ENCODE measurements at regions not wholly inside any gene's neighbourhood (a gene's known extent, or its start where the extent isn't known, plus 50 kb on each side); places are given as distances from the start of the nearest gene placed in this dataset.
A peak's percentile ranks its signal among the peaks of the same experiment; 100 is the strongest.
"Not testable (repeated sequence)": the region's sequence is repeated elsewhere in the genome, so short reads cannot be mapped to it uniquely, and the experiment has no call there.

DNA sequence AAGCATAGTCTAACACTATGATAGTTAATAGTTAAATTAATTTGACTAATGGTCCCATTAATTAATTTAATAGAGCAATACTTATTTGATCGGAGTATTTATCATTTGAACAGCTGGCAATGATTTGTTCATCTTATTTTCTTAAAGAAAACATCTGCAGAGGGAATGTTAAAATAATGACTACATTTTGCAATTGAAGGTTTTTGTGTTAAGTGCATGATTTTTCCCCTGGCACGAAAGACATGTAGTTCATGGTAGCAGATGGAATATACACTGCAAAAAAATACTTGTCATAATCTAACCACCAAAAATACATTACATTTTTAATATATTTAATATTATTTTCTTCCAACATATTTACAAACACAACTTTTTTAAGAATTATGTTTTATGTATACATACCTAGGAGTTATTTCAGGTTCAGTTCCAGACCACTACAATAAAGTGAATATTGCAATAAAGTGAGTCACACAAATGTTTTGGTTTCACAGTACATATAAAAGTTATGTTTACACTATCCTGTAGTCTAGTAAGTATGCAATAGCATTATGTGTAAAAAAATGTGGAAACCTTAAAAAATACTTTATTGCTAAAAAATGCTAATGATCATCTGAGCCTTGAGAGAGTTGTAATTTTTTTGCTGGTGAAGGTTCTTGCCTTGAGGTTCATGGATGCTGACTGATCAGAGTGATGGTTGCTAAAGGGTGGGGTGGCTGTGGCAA lies 292.6 kb upstream of the DAB2 start:
- no peak for DNase-seq

DNA sequence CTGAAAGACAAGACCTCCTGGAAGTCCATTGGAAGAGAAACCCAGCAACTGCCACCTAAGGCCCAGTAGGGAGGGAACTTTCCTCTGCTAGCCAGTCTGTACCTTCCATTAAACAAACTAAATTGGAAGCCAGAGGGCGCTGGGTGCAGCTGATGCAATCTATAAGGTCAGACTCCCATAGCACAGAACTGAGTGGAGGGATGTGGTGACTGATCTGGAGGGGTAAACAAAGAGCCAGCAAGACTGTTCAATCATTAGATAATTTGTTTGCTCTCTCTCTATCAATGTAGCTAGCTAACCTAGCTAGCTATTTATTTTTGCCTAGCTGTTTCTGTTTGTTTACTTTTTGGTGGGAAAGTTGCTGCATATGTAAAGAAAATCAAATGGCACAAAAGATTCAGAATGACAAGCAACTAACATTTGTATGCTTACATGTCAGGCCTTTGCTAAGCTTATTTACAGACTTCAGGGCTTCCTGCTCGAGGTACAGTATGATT lies 291.8 kb upstream of the DAB2 start:
- DNase-seq, result peak; percentile 19

DNA sequence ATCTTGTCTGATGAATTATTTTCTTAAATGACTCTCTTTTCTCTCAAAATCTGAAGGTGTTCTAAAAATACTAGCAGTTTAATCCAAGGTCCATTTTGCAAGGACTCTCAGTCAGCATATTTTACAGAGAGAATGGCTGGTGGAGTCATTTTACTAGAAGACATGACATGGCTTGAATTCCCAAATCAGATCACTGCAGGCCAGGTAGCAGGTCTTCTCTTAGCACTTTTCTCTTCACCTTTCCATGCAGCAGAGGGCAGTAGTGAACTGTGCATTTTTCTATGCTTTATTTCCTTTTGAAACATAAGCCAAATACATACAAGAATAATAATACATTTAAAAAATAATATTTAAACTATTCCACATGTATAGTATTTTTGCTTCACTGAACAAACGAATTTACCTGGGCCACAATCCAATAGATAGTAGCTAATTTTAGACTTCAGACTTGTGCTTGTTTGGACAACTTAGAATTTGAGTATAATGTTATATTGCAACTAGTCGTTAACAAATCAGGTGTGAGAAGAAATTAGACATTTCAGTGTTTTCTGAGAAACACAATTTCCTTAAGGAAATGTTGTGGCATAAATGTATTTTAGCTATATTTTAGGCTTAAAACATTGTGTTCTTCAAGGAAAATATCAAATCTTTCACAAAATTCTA lies 289.4 kb upstream of the DAB2 start:
- peak; percentile 25 for DNase-seq

DNA sequence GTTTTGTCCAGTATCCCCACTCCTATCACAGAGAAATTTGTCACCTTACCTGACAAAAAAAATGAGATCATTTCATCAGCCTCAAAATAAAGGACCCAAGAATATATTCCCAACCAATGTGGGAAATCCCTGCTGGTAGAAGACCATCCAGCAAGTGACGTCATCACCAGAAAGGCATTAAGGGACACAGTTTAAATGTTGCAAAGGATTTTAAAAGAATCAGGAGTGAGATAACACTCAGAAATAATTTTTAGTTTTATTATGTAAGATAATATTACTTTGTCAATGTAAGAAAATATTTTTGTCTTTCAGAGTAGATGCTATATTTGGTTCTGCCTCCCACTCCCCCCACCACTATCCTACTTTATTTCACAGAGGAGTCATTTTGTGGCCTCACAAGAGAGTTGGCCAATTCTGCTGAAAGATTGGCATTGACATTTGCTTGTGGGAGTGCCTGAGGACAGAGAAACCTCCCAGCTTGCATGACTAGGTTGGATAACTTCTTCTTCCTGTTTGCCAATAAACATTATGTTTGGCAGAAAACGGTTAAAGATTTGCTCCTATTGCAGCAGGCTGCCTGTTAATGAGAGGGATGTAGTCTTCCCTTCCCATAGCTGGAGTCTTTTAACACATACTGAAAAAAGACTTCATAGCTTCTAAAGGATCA lies 288.6 kb upstream of the DAB2 start:
- no peak for DNase-seq

DNA sequence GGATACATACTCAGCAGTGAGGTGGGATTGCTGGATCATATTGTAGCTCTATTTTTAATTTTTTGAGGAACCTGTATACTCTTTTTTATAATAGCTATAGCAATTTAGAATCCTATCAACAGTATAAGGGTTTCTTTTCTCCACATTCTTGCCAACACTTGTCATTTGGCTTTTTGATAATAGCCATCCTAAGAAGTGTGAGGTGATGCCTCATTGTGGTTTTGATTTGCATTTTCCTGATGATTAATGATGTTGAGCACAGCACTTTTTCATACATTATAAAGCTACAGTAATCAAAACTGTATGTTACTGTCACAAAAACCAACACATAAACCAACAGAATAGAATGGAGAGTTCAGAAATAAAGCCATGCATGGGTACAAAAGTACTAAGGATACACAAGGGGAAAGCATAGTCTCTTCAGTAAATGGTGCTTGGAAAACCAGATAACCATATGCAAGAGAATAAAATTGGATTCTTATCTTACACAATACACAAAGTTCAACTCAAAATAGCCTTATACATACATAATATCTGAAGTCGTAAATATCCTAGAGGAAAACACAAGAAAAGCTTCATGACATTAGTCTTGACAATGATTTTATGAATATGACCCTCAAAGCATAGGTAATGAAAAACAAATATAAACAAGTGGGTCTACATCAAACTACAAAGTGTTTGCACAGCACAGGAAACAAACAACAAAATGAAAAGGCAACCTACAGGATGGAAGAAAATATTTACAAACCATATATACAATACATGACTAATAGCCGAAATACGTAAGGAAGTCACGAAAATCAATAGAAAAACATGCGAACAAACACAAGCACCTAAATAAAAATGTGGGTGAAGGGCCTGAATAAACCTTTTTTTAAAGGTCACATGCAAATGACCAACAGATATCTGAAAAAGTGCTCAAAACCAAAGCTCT lies 287.8 kb upstream of the DAB2 start:
- DNase-seq, result no peak

DNA sequence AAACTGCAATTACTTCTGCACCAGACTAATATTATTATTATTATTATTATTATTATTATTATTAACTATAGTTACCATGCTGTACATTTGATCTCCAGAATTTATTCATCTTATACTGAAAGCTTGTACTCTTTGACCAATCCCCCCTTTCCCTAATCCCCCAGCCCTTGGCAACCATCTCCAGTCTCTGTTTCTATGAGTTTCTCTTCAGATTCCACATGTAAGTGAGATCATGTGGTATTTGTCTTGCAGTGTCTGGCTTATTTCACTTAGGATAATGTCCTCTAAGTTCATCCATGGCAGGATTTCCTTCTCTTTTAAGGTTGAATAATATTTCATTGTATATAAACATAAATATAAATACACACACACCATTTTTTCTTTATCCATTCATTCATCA lies 287.0 kb upstream of the DAB2 start:
- DNase-seq, result no peak

DNA sequence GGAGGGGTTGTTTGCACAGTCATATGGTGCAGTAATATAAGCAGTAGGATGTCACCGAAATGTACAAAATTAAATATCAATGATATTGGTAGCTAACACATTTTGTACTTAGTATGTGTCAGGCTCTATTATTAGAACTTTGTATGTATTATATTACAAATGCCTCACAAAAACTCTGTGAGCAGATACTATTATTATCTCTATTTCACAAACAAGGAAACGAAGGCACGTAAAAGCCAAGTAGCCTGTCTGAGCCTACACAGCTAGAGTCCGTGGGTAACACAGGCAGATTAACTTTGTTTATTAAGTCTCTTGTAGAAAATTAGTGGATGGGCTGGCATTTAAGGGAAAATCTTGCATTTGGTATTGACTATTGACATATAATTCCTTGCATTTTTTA lies 284.3 kb upstream of the DAB2 start:
- DNase-seq, result no peak

DNA sequence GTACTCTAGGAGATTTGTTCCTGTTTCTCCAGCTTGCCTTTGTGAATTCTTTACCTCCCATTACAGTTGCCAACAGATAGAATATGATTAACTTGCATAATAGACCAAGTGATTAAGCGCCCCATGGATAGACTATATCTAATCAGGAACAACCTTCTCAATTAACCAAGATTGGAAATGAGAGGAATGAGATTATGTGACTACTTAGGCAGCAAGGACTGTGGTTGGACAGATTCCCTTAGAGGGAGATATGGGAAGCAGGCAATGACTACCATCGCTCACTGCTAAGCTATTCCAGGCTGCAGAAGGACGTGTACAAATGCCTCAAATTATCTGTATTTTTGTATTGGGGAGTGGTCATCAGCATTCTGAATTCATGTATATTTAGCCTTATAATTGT lies 278.1 kb upstream of the DAB2 start:
- DNase-seq, result no peak

DNA sequence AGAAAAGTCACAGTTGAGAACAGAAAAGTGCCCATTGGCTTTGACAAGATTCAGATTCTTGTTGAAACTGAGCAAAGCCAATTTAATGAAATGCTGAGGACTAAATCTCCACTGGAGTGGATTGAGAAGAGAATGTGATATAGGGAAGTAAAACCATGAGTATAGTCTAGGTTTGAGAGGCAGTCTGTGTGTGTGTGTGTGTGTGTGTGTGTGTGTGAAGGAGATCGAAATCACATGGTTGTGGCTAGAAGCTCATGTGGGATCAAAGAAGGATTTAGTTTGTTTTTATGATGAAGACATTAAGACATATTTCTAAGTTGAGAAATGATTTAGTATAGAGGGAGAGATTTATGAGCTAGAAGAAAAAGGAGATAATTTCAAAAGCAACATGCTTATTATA lies 275.7 kb upstream of the DAB2 start:
- DNase-seq, result no peak

DNA sequence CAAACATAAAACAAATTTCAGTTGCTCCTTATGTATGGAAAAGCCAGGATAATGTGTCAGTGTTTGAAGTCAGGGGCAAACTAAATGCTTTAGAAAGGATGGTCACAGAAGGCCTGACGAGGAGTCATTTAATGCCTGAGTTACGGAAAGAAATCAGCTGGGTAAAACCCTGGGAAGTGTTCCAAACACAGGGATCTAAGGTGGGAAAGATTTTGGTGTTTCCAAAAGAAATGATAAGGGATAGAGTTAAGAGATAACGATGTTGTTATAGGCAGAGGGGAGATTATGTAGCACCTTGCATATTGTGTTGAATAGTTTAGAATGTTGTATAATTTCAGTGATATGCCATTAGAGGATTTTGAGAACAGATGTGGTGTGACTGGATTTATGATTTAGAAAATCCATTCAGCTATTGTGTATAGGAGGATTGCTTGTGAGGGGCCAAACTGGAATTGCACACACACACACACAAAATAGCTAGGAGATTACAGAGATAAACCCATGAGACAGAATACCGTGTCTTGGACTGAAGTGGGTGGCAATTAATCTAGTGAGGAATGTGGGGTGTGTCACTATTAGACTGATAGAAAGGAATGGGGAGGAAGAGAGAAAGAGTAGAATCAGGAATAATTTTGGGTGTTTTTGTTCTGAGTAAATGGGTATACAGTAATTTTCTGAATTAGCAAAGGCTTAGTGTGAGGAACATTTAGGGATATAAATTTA lies 274.2 kb upstream of the DAB2 start:
- DNase-seq, result no peak

DNA sequence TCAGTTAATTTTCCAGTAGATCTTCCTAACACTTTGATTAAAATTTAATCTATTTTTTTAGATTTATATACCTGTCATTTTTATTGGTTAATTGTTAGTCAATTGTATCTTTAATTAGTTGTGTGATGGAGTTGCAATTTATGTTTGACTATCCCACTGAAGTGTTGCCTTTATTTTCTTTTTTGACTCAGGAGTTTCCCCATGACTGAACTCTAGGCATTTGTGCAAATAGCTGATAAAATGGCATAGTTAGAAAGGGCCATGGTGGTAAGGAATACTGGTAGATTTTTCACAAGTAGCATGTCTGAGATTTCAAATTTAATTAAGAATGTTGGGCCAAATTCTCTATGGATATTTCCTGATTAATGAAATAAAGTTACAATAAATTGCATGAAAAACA lies 273.1 kb upstream of the DAB2 start:
- DNase-seq, result no peak

DNA sequence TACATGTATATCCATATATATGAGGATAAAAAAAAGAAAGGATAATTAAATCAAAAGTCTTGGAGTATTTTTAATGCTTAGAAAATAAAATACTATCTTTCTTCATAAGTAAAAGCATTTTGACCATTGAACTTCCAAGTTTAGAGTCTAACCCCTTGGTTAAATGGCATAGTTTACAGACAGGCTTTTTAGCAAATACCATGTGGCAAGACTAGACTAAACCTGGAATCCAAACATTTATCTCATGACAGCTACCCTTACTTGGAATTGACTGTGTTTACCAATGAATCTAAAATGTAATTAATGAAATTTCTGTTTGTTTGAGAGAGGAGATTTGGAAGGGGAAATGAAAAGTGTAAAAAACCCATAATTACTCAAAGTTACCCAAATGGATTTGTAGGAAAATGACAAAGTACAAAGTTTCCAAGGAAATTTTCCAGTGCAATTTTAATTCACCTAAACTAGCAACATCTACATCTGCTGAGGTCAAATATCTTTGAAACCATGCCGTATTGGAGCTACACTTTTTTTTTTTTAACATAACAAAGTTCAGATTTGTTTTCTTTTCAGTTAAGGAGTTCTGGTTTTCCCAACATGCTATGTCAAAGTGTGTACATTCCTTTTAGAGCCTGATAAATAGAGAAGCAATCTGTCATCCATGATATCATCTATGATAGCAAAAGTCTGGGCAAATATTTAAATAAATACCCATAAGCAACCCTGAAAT lies 272.1 kb upstream of the DAB2 start:
- no peak for DNase-seq

DNA sequence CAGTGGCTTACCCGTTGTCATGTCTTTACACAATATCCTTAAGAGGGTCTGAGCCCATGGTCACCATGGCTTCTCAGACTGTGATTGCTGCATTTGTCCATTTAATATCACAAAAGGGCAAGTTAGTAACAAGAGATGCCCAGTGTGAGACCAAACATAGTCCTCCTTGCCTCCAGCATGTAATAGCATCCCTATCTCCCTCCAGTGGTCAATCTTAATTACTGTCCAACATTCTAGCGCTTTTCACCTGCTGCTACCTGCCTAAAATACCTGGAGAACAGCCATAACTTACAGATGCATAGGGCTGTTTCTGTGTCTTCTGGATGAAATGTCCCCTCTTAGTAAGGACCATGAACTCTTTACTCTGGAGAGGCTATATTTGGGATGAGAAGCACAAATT lies 267.2 kb upstream of the DAB2 start:
- no peak for DNase-seq

DNA sequence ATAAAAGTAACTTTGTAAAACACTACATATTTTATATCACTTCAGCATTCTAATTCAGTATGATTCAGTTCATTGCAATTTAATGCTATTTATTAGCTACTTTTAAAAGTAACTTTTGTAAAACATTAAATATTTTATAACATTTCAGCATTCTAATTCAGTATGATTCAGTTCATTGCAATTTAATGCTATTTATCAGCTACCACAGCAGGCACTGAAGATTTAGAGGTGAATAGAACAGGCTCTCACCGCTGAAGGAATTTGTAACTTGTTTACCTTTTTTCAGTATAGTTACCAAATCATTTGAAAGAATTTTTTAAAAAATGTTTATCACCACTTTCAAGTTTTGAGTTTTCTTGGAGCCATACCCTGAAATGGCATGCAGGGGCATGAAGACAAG lies 266.4 kb upstream of the DAB2 start:
- DNase-seq, result no peak

DNA sequence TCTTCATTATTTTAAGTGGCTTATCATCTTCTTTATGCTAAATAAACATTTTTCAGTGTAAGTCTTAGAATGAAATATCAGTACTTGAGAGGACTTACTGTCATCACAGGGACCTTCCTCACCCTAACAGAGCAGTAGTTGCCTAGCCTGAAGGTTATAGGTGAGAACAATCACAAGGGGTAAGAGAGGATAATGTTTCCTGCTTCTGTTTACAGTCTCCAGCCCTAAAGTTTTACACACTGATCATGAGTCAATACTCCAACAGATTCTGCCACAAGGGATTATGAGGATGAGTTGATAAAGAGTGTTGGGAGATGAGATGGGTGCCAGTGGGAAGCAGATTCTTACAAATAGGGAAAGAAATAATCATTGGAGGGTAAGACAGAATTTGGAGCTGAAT lies 265.1 kb upstream of the DAB2 start:
- DNase-seq, result no peak

DNA sequence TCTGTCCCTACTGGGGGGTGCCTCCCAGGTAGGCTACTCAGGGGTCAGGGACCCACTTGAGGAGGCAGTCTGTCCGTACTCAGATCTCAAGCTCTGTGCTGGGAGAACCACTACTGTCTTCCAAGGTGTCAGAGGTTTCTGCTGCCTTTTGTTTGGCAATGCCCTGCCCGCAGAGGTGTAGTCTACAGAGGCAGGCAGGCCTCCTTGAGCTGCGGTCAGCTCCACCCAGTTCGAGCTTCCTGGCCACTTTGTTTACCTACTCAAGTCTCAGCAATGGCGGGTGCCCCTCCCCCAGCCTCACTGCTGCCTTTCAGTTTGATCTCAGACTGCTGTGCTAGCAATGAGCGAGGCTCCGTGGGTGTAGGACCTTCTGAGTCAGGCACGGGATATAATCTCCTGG lies 263.1 kb upstream of the DAB2 start:
- not testable (repeated sequence) for DNase-seq

DNA sequence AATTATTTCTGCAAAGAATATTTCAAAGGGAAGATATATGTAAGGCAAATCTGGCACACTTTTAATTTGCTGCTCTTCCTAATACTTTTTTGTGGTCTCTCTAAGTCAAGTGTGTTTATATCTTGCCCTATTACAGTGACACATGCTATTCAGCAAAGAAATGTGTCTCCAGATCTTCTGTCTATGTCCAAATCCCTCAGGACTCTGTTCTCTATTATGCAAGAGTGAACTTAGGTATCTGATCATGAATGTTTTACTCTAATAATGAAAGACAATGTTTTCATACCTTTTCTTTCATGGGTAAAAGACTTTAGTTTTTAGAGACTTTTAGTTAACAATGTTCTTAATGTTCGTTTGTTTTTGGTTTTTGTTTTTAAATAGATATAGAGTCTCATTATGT lies 255.4 kb upstream of the DAB2 start:
- no peak for DNase-seq

DNA sequence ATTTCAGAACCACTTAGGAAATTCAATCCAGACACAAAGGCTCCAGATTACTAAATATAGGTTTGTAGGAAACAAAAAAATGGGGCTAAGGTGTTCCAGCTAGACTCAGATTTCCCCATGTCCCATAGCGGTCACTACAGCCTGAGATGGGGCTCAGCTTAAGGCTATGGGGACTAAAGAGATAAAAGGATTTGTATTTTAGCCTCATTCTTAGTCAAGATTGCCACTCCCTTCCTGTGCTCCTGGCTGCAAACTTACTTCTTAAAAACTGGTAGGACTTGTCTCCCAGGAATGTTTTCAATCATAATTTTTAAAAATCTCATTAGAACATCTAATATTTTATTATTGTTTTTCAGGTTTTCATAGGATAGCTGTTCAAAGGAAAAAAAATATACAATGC lies 253.8 kb upstream of the DAB2 start:
- no peak for DNase-seq

DNA sequence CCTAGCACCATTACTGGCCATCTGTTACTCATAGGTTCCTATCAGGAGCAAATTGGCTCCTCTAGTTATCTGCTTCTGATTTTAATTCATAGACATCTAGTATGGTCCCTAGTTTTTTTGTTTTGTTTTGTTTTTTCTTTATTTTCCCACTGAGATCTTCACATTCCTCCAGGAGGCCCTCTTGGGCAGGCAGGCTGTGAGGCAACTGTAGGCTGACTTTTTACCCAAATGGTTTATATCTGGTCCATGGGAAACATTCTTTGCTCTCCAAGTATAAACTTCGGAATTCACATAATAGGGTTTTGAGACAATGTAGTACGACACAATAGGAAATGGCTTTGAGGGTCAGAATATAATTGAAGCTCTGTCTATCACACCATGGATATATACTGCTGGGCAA lies 250.9 kb upstream of the DAB2 start:
- DNase-seq, result no peak

DNA sequence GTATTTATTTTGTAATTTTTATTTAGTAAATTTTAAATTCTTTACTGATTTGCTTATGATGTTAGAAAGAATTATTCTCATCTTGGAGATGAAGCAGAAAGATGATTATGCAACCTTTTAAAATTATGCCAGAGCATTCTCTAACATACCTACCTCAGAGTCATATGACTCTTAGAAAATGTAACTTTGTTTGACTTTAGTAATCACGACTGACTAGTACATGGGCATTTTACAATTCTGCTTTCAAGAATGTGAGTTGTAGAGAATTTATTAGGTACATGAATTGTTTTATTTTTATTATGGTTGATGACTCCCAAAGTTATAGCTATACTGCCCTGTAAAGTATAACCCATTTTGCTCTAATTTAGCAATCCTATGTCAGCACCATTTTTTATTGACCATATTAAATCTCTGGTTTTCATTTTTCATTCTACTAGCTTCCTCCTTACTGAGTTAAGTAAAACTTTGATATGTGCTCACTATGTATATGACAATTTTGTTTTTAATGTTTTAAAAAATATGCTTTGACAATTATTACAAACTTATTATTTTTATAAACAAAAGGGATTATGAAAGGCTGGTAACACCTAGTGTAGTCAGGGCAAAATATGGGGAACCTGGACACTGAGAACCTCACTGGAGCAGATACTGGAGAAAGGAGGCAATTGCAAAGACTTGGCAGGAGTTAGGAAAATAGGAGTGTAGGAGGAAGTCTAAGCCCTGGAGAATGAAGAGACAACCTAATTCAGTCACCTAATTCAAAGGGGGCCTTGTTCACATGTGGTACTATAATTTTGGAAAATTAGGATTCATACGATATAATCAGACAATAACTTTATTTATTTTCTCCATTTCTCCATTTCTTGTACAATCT lies 249.7 kb upstream of the DAB2 start:
- no peak for DNase-seq

DNA sequence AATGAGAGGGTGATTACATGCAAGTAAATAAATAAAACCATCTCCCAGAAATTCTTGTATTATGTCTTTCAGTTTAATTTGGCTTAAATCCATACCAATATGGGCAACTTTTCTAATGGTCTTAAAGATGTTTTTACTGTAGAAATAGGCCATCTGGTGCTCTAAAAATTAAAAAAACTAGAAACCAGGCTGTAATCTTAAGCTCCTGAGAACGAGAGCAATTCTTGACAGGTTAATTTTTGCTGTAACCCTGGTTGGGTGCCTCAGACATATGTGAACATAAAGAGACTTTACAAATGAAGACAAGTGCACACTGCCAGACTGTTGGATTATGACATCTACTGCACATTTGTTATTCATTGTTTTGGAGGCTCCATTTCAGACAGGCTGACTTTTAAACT lies 246.8 kb upstream of the DAB2 start:
- no peak for DNase-seq
